ENCODE measurements at regions not wholly inside any gene's neighbourhood (a gene's known extent, or its start where the extent isn't known, plus 50 kb on each side); places are given as distances from the start of the nearest gene placed in this dataset.

DNA sequence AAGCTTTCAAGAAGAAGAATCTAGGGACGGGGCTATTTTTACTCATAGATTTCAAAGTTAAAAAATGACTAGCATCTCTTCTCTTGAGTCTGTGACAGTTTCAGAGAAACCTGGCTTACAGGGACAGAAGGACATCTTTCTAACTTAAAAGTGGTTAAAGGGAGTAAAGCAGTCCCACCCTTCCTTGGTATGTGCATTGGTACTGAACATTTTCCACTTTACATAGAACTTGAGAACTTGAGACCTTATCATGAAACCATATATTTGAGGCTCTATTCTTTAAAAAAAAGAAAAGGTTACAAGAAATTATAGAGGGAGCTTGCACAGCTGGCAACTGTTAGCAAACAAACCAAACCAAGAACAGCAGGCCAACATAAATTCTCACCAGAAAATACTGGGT is 73.4 kb upstream of the GAREM1 start:
- no peak for DNase-seq (ENCODE audit: low read depth, low spot score)

DNA sequence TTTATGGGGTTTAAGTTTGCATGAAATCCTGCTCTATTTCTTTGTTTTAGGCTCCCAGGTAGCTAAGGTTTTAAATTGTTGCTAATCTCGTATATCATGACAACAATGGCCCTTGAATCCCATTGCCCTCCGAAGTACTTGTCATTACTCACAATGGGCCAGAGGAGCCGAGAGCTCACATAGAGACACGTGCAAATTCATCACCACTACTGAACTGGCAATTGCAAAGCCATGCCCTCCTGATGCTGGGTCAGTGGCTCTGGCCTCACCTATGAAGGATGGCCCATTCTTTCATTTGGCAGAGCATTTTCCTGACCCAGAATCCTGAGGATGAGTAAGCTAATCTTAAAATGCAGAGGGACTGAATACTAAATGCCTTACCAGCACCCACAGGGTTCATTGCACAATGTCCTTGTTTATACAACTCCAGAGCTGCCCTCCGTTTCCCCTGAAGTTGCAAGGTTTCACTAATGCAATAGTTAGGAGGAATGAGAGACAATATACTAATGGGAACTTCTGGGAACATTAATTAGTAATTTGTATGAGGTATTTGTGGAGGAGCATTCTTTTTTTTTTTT is 71.6 kb upstream of the GAREM1 start:
- DNase-seq (ENCODE audit: low read depth, low spot score), result no peak

DNA sequence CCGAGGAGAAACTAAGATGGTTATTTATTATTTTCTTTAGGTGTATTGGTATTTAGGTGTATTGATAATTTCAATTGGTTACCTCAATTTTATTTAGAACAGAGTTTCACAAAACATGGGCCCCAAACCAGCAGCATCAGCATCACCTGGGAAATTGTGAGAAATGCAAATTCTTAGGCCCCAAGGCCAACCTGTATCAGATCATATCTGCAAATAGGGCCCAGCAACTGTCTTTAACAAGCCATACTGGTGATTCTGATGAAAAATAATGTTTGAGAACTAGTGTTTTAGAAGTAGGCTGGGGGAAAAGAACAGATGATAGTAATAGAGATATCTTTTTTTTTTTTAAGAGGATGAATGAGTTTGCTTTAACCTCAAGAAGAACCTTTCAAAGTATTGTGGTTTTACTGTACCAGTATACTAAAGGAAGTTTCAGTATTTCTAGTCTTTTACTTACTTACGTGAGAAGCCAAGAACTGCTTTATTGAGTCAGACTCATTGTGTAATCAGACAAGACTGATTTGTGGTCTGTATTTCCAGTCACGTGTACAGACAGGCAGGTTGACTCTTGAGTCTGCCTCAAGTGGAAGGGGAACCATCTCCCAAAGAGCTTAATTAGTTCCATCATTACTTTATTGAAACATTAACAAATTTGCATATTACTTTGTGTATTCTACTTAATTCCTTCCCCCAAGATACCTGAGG is 60.4 kb upstream of the GAREM1 start:
- DNase-seq (ENCODE audit: low read depth, low spot score), result no peak

DNA sequence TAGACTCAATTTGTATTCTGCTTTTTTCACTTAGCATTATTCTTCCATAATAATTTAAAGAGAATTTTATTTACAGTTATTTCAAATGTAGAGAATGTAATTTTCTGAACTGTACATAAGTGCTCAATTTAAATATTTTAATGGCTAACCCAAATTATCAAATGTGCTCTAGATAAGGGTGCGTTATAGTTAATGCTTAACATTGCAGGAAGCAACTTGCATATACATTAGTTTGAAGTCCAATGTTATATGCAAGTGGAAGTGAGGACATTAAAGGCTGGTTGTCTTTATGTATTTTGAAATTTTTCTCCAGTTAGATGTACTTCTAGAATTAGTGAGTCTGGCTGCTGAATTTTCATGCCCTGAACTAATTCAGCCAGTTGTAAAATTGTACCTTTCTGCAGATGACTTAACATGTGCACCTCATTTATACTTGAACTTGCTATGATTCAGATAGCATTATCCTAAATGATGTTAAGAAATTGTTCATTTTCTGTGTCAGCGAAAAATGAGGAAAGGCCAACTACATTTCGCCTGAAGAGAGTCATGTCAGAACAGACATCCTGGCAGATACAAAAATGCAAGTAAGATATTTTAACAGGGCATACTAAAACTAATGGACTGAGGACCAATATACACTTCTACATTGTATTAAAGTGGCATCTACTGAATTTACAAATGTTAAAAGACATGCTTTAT is 59.2 kb upstream of the GAREM1 start:
- DNase-seq (ENCODE audit: low read depth, low spot score), result no peak

DNA sequence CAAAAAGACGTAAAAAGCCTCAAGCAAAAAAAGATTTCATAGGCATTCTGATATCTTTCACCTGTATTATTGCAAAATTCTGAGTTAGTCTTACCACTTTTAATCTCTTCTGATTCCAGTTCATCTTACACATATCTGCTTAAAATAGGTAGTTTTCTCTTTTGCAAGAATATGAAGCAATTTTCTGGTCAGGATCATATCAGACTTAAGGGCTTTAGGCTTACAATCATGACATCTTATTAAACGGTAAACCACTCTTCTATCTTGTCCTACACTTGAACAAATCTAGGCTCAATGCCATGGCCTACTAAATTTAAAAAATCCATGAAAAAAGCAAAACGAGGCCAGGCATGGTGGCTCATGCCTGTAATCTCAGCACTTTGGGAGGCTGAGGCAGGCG is 50.1 kb upstream of the GAREM1 start:
- no peak for DNase-seq (ENCODE audit: low read depth, low spot score)
